Right lobe of liver (tissue), 6 donors: ENCODE measurements at regions not wholly inside any gene's neighbourhood (a gene's known extent, or its start where the extent isn't known, plus 50 kb on each side); places are given as distances from the start of the nearest gene placed in this dataset.

Experiments
- ATAC-seq, 4 donors: fragments of 200-7000 bp; cut with Tn5 transposase; one replicate each; pipeline ENCODE4 v1.9.1; 2020; ENCODE audit warnings: mild to moderate bottlenecking in 4 of 4, moderate library complexity in 4 of 4
- DNase-seq, 3 donors: peaks; one replicate each; pipeline ENCODE4 v3.0.0-alpha.2; 2020
- H3K27ac ChIP-seq, 3 donors: fragments of 200-600 bp; one replicate each; pipeline ENCODE4 v1.8.0; 2022
- H3K27me3 ChIP-seq, 2 donors: fragments of 200-600 bp; one replicate each; pipeline ENCODE4 v1.8.0; 2022
- H3K36me3 ChIP-seq, 4 donors: fragments of 200-600 bp; sonication (generic) in 1 of 4; one replicate each; pipeline versions ENCODE4 v1.5.1 to v1.8.0; 2017 to 2022; ENCODE audit warnings: control low read depth in 1 of 4
- H3K4me1 ChIP-seq, 4 donors: fragments of 200-600 bp; sonication (generic) in 1 of 4; one replicate each; pipeline versions ENCODE4 v1.5.1 to v1.8.0; 2017 to 2022; ENCODE audit warnings: control low read depth in 1 of 4
- H3K4me3 ChIP-seq, 3 donors: fragments of 200-600 bp; one replicate each; pipeline ENCODE4 v1.8.0; 2022
- H3K9me3 ChIP-seq, 4 donors: fragments of 200-600 bp; sonication (generic) in 1 of 4; one replicate each; pipeline versions ENCODE4 v1.5.1 to v1.8.0; 2017 to 2022; ENCODE audit warnings: control low read depth in 1 of 4
- POLR2A ChIP-seq: fragments of 450-650 bp; IDR thresholded peaks from one replicate; pipeline ENCODE4 v1.6.1; 2017; ENCODE audit warnings: antibody characterized with exemption, mild to moderate bottlenecking
- WGBS: methylation state at CpG from one replicate; pipeline ENCODE4 v1.1.6; 2018; ENCODE audit warnings: low coverage, low lambda C conversion rate; ENCODE audit not compliant: insufficient coverage; ENCODE audit errors: missing lambda C conversion rate; 5-methylcytosine and 5-hydroxymethylcytosine counted together
- intact Hi-C, 2 donors: fragments of 100-400 bp; cut with DNase I; formaldehyde crosslinking; loops; one replicate each; pipeline versions ENCODE4 v1.11.2 to v1.14.1; 2022
- TF ChIP-seq, protein P1 (sequence below), 4 donors: fragments of 200-600 bp in 3 of 4; fragments of 450-650 bp in 1 of 4; IDR thresholded peaks; one replicate each; pipeline versions ENCODE4 v1.5.1 to v1.8.0; 2016 to 2022; ENCODE audit warnings: antibody characterized with exemption in 4 of 4, mild to moderate bottlenecking in 2 of 4
- donor health status: DM: no; HTN: yes; CAD: no.
- donor health status: DM: no; HTN: no; CAD: no.
- donor health status: DM: no; HTN: no; CAD: no.
- donor health status: DM: no; HTN: yes; CAD: no.
- donor health status: DM: no; HTN: yes; CAD: no.

GRCh38 chr4:163649557-163650091, 155.1 kb downstream of the TMA16 start:
- no peaks in the 10 kb centered on the region for H3K4me1 ChIP-seq
- no peaks in the 10 kb centered on the region for H3K27me3 ChIP-seq
- intact Hi-C loops: no loop called here
- H3K27ac ChIP-seq: no peak overlapping the region
- no peak for TF ChIP-seq POLR2A
- TF ChIP-seq, protein P1, sequence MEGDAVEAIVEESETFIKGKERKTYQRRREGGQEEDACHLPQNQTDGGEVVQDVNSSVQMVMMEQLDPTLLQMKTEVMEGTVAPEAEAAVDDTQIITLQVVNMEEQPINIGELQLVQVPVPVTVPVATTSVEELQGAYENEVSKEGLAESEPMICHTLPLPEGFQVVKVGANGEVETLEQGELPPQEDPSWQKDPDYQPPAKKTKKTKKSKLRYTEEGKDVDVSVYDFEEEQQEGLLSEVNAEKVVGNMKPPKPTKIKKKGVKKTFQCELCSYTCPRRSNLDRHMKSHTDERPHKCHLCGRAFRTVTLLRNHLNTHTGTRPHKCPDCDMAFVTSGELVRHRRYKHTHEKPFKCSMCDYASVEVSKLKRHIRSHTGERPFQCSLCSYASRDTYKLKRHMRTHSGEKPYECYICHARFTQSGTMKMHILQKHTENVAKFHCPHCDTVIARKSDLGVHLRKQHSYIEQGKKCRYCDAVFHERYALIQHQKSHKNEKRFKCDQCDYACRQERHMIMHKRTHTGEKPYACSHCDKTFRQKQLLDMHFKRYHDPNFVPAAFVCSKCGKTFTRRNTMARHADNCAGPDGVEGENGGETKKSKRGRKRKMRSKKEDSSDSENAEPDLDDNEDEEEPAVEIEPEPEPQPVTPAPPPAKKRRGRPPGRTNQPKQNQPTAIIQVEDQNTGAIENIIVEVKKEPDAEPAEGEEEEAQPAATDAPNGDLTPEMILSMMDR (IDR thresholded peaks at IDR 0.05): no peak
- ATAC-seq: no peak
- H3K9me3 ChIP-seq: peaks cover 0 to 3% (median 0%) of the 10 kb centered on the region in 4 donors
- 44% methylated on average over 1 of the region's 1 CpG for WGBS
- DNase-seq: no peak
- H3K36me3 ChIP-seq: no peaks in the 10 kb centered on the region
- no peak overlapping the region for H3K4me3 ChIP-seq

GRCh38 chr4:163651761-163652160, 157.3 kb downstream of the TMA16 start:
- no peaks in the 10 kb centered on the region for H3K4me1 ChIP-seq
- intact Hi-C loops: no loop called here
- DNase-seq: no peak
- H3K9me3 ChIP-seq: no peaks in the 10 kb centered on the region
- no peak overlapping the region for H3K4me3 ChIP-seq
- no peak for TF ChIP-seq POLR2A
- peak in 2 of 4 donors; percentile 22 to 50 for ATAC-seq
- no peaks in the 10 kb centered on the region for H3K27me3 ChIP-seq
- 27% methylated on average over 1 of the region's 1 CpG for WGBS
- H3K36me3 ChIP-seq: no peaks in the 10 kb centered on the region
- H3K27ac ChIP-seq: no peak overlapping the region

- intact Hi-C loops: no loop called here
- TF ChIP-seq POLR2A: no peak
- TF ChIP-seq, protein P1 (IDR thresholded peaks at IDR 0.05): no peak
- DNase-seq (no peak), ATAC-seq (no peak)
- Histone ChIP-seq H3K4me1 (no peaks in the 10 kb centered on the region), H3K36me3 (no peaks in the 10 kb centered on the region), H3K27ac (no peak overlapping the region), H3K9me3 (no peaks in the 10 kb centered on the region), H3K27me3 (no peaks in the 10 kb centered on the region), H3K4me3 (no peak overlapping the region)
- WGBS: 46% methylated on average over 2 of the region's 2 CpGs
Observed at GRCh38 chr4:163654621-163655020, 160.1 kb downstream of the TMA16 start.

- H3K36me3 ChIP-seq: no peaks in the 10 kb centered on the region
- no peaks in the 10 kb centered on the region for H3K27me3 ChIP-seq
- no peak overlapping the region for H3K4me3 ChIP-seq
- 71% methylated on average over 1 of the region's 1 CpG for WGBS
- intact Hi-C loops: no loop called here
- TF ChIP-seq POLR2A: no peak
- TF ChIP-seq, protein P1 (IDR thresholded peaks at IDR 0.05): no peak
- no peaks in the 10 kb centered on the region for H3K9me3 ChIP-seq
- DNase-seq (no peak), ATAC-seq (no peak)
- H3K27ac ChIP-seq: no peak overlapping the region
- no peaks in the 10 kb centered on the region for H3K4me1 ChIP-seq
Observed at GRCh38 chr4:163660636-163661035, 166.1 kb downstream of the TMA16 start.

GRCh38 chr4:163662768-163663167, 168.3 kb downstream of the TMA16 start:
- intact Hi-C loops: no loop called here
- Histone ChIP-seq H3K9me3 (no peaks in the 10 kb centered on the region), H3K36me3 (no peaks in the 10 kb centered on the region), H3K27me3 (no peaks in the 10 kb centered on the region), H3K4me1 (no peaks in the 10 kb centered on the region), H3K4me3 (no peak overlapping the region), H3K27ac (no peak overlapping the region)
- no peak for TF ChIP-seq POLR2A
- TF ChIP-seq, protein P1 (IDR thresholded peaks at IDR 0.05): no peak
- no peak for DNase-seq
- WGBS: 24% methylated on average over 6 of the region's 6 CpGs
- peak; percentile 51 to 84 (median 74) for ATAC-seq
